Gastrocnemius medialis (tissue), 4 donors: ENCODE measurements at regions not wholly inside any gene's neighbourhood (a gene's known extent, or its start where the extent isn't known, plus 50 kb on each side); places are given as distances from the start of the nearest gene placed in this dataset.

Experiments
- CTCF ChIP-seq, 5 experiments: fragments of 450-650 bp in 3 of 5; fragments of 200-600 bp in 2 of 5; sonication (generic) in 2 of 5; IDR thresholded peaks in 4 of 5; conservative IDR thresholded peaks in 1 of 5; 1 replicate in 4 of 5; 2 replicates in 1 of 5; pipeline ENCODE4 v1.5.1; 2016 to 2019; ENCODE audit warnings: antibody characterized with exemption in 5 of 5, mild to moderate bottlenecking in 3 of 5, moderate library complexity in 3 of 5
- POLR2A ChIP-seq, 2 donors: fragments of 450-650 bp; IDR thresholded peaks; one replicate each; pipeline ENCODE4 v1.6.1; 2017; ENCODE audit warnings: antibody characterized with exemption in 2 of 2, mild to moderate bottlenecking in 2 of 2, moderate library complexity in 2 of 2

- TF ChIP-seq CTCF (IDR thresholded peaks at IDR 0.05 in 4 of 5, conservative IDR thresholded peaks at IDR 0.05 in 1 of 5) (no peak), POLR2A (IDR thresholded peaks at IDR 0.05) (no peak)
These were observed 976.1 kb downstream of the TBC1D22A start for GRCh38 chr22:47738472-47739013.
